RWPE1 (cell line): ENCODE measurements at regions not wholly inside any gene's neighbourhood (a gene's known extent, or its start where the extent isn't known, plus 50 kb on each side); places are given as distances from the start of the nearest gene placed in this dataset.

Experiments used
- CTCF ChIA-PET: fragments of 350-600 bp; sonication (Branson Sonifier 250); formaldehyde crosslinking; extraction: SDS; loops from one replicate; lab custom pipeline; 2021; lab: Yijun Ruan, JAX
- POLR2A ChIA-PET: fragments of 400-600 bp; formaldehyde crosslinking; extraction: SDS; loops from one replicate; lab custom pipeline; 2020; ENCODE audit warnings: antibody characterized with exemption; ENCODE audit not compliant: low non-redundant PET; lab: Yijun Ruan, JAX
- DNase-seq: peaks from one replicate; pipeline ENCODE4 v3.0.0; 2012; ENCODE audit warnings: low spot score
- H3K27ac ChIP-seq: fragments of 450-650 bp; 2 replicates; pipeline ENCODE4 v1.5.1; 2017
- TF ChIP-seq, protein P1 (sequence below): fragments of 450-650 bp; conservative IDR thresholded peaks from 2 replicates; pipeline ENCODE4 v1.5.1; 2017; ENCODE audit warnings: low read depth, mild to moderate bottlenecking

DNA sequence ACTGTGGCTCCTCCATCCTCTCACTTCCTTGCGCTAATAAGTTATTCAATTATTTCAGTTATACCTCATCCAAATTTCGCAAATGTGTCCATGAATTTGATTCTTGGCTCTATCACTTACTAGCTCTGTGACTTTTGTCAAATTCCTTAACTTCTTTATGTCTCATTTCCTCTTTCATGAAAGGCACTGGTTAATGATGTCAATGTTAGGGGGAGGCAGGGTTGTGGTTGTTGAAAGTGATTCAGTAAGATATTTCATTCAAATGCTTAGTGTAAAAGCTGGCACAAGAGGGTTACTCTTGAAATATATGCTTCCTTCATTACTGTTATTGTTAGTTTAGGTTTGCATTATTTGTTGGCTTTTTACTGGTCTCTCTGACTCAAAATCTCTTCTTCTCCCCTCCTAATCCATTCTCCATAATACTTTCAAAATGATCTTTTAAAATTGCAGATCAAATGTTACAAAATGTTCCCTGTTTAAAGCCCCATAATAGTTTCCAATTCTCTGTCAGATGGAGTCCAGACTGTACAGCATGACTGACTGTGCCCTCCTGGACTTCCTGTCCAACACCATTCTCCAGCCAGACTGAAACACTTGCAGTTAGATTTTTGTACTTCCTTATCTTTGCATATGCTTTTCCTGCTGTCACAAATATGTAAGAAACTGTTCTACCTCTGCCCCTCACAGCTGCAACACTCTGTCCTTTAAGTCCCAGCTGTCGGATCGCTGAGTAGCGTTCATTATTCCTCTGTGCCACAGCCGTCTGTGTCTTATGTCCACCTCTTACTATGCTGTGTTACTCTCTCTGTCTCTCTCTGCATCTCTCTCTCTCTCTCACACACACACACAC lies 510.6 kb upstream of the RAG2 start:
- ChIA-PET CTCF (interaction anchor here (0.6 kb wide), 1 partner anchor 11 kb away, joined by 4 read pairs; no protein-coding TSS in a partner anchor), POLR2A (no interaction called here)
- no peak overlapping the region for H3K27ac ChIP-seq
- TF ChIP-seq, protein P1, sequence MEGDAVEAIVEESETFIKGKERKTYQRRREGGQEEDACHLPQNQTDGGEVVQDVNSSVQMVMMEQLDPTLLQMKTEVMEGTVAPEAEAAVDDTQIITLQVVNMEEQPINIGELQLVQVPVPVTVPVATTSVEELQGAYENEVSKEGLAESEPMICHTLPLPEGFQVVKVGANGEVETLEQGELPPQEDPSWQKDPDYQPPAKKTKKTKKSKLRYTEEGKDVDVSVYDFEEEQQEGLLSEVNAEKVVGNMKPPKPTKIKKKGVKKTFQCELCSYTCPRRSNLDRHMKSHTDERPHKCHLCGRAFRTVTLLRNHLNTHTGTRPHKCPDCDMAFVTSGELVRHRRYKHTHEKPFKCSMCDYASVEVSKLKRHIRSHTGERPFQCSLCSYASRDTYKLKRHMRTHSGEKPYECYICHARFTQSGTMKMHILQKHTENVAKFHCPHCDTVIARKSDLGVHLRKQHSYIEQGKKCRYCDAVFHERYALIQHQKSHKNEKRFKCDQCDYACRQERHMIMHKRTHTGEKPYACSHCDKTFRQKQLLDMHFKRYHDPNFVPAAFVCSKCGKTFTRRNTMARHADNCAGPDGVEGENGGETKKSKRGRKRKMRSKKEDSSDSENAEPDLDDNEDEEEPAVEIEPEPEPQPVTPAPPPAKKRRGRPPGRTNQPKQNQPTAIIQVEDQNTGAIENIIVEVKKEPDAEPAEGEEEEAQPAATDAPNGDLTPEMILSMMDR, result no peak
- no peak for DNase-seq

DNA sequence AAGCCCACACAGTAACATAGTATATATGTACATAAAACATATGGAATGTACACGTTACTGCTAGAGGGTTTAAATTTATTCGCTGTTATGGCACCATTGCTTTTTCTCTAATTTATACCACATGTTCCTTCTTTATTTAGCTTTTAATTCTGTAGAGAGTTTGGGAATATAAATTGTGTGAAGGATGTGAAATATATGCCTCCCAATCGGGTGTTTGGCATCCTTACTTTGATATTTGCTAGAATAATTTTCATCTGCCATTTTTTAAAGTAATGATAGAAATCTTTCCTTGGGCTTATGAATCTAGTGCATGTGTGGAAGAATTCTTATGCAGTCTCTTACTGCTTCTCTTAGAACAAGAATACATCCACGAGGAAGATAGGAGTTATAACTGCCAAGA lies 509.8 kb upstream of the RAG2 start:
- POLR2A ChIA-PET, result no interaction called here
- H3K27ac ChIP-seq, result no peak overlapping the region
- TF ChIP-seq, protein P1, result no peak
- CTCF ChIA-PET, result interaction anchor here (0.6 kb wide), 1 partner anchor 12 kb away, joined by 4 read pairs; no protein-coding TSS in a partner anchor
- no peak for DNase-seq

DNA sequence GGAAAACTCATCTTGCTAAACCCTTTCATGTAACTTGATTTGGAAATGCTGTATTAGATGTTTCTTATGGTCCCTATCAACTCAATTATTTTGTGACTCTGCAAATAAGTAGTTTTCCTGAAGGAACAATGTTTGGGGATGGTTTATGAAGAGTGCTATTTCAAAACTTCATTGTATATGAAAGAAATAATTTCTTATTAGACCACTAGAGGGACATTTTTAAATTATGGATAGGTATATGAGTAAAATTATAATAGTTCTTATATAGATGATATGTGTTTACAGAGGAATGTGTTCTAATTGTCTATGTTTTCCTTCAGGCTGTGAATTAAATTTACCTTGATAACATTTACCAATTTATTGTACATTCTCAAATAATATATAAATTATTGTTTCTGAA lies 509.4 kb upstream of the RAG2 start:
- no peak overlapping the region for H3K27ac ChIP-seq
- ChIA-PET CTCF (no interaction called here), POLR2A (no interaction called here)
- no peak for DNase-seq
- TF ChIP-seq, protein P1, result 0 out of 2 replicates have a peak, but pooled peaks have one; percentile 15

- no peak overlapping the region for H3K27ac ChIP-seq
- CTCF ChIA-PET, result no interaction called here
- TF ChIP-seq, protein P1, result no peak
- no peak for DNase-seq
- POLR2A ChIA-PET, result no interaction called here
Measured at GRCh38 chr11:37105427-37105826, 507.4 kb upstream of the RAG2 start.

- H3K27ac ChIP-seq, result no peak overlapping the region
- no peak for DNase-seq
- TF ChIP-seq, protein P1, result no peak
- ChIA-PET POLR2A (no interaction called here), CTCF (no interaction called here)
Measured at GRCh38 chr11:37104380-37104779, 506.3 kb upstream of the RAG2 start.

GRCh38 chr11:37100008-37100407 lies 502.0 kb upstream of the RAG2 start:
- POLR2A ChIA-PET, result no interaction called here
- TF ChIP-seq, protein P1, result no peak
- no peak overlapping the region for H3K27ac ChIP-seq
- DNase-seq, result no peak
- CTCF ChIA-PET, result no interaction called here
